SU-DHL-6 (cell line): ENCODE measurements at regions not wholly inside any gene's neighbourhood (a gene's known extent, or its start where the extent isn't known, plus 50 kb on each side); places are given as distances from the start of the nearest gene placed in this dataset.

Source experiments
- CTCF ChIP-seq: fragments of 200-600 bp; sonication (generic); IDR thresholded peaks from one replicate; pipeline ENCODE4 v1.5.1; 2017; ENCODE audit warnings: antibody characterized with exemption, mild to moderate bottlenecking, low read length, moderate library complexity; ENCODE audit not compliant: insufficient read depth, poor library complexity, severe bottlenecking
- EZH2phosphoT487 ChIP-seq: fragments of 200-600 bp; sonication (generic), shearing (Covaris generic); conservative IDR thresholded peaks from 2 replicates; pipeline ENCODE4 v1.6.1; 2018; ENCODE audit warnings: mild to moderate bottlenecking, antibody characterized with exemption, low read length, moderate library complexity, mixed read lengths

GRCh38 chr10:52664629-52665028 lies 108.0 kb downstream of the MBL2 start:
- TF ChIP-seq CTCF (no peak), EZH2phosphoT487 (no peak)
